ENCODE measurements at regions not wholly inside any gene's neighbourhood (a gene's known extent, or its start where the extent isn't known, plus 50 kb on each side); places are given as distances from the start of the nearest gene placed in this dataset.

GRCh38 chr9:17846948-17847655 lies 268.2 kb downstream of the SH3GL2 start:
- TF ChIP-seq CTCF (IDR thresholded peaks at IDR 0.05) (no peak), POLR2A (IDR thresholded peaks at IDR 0.05) (no peak)

Measured in tibial nerve (tissue), 3 donors.